MM.1S (cell line): ENCODE measurements at regions not wholly inside any gene's neighbourhood (a gene's known extent, or its start where the extent isn't known, plus 50 kb on each side); places are given as distances from the start of the nearest gene placed in this dataset.

ENCODE experiments used
- CTCF ChIP-seq: fragments of 300-600 bp; sonication (generic); IDR thresholded peaks from 2 replicates; pipeline ENCODE4 v1.5.1; 2016; ENCODE audit warnings: antibody characterized with exemption, low read length, mixed read lengths
- EZH2phosphoT487 ChIP-seq: fragments of 300-600 bp; sonication (generic); IDR thresholded peaks from 2 replicates; pipeline ENCODE4 v1.6.1; 2018; ENCODE audit warnings: antibody characterized with exemption, low read length

GRCh38 chr10:129334266-129334665, 132.8 kb upstream of the MGMT start:
- no peak for TF ChIP-seq CTCF
- no peak for TF ChIP-seq EZH2phosphoT487
